Endodermal cell (in vitro differentiated cells): ENCODE measurements at regions not wholly inside any gene's neighbourhood (a gene's known extent, or its start where the extent isn't known, plus 50 kb on each side); places are given as distances from the start of the nearest gene placed in this dataset.

Source experiments
- DNase-seq: peaks from one replicate; pipeline ENCODE4 v3.0.0-alpha.2; 2017
- H3K27ac ChIP-seq: 2 replicates; pipeline ENCODE4 v1.5.1; 2013; ENCODE audit warnings: mild to moderate bottlenecking, low read depth, low read length, moderate library complexity
- H3K27me3 ChIP-seq: 2 replicates; pipeline ENCODE4 v1.6.1; 2013; ENCODE audit warnings: mild to moderate bottlenecking, low read length, moderate library complexity; ENCODE audit not compliant: insufficient read depth, control insufficient read depth, poor library complexity, severe bottlenecking
- H3K36me3 ChIP-seq: 2 replicates; pipeline ENCODE4 v1.7.0; 2013; ENCODE audit warnings: mild to moderate bottlenecking, low read length, moderate library complexity; ENCODE audit not compliant: control insufficient read depth, insufficient read depth
- H3K4me1 ChIP-seq: one replicate; pipeline ENCODE4 v1.7.0; 2013; ENCODE audit warnings: low read length; ENCODE audit not compliant: control insufficient read depth, insufficient read depth
- H3K4me3 ChIP-seq: 2 replicates; pipeline ENCODE4 v1.5.1; 2013; ENCODE audit warnings: mild to moderate bottlenecking, low read length, moderate library complexity
- H3K9ac ChIP-seq: 2 replicates; pipeline ENCODE4 v1.6.1; 2013; ENCODE audit warnings: mild to moderate bottlenecking, low read length, moderate library complexity; ENCODE audit not compliant: poor library complexity, severe bottlenecking; ENCODE audit errors: extremely low read depth
- H3K9me3 ChIP-seq: 2 replicates; pipeline ENCODE4 v1.6.1; 2013; ENCODE audit warnings: mild to moderate bottlenecking, low read length, moderate library complexity; ENCODE audit not compliant: control insufficient read depth
- H3K27ac Mint-ChIP-seq: 2 replicates; pipeline ENCODE4 v1.8.0; 2020; ENCODE audit warnings: mixed read lengths
- H3K27me3 Mint-ChIP-seq: 2 replicates; pipeline ENCODE4 v1.8.0; 2021; ENCODE audit warnings: mild to moderate bottlenecking, mixed read lengths; ENCODE audit not compliant: insufficient read depth
- H3K36me3 Mint-ChIP-seq: 2 replicates; pipeline ENCODE4 v1.8.0; 2020; ENCODE audit warnings: low read depth, mixed read lengths
- H3K4me1 Mint-ChIP-seq: 2 replicates; pipeline ENCODE4 v1.8.0; 2020; ENCODE audit warnings: mixed read lengths
- H3K4me3 Mint-ChIP-seq: 2 replicates; pipeline ENCODE4 v1.8.0; 2020; ENCODE audit warnings: mild to moderate bottlenecking, moderate library complexity, mixed read lengths
- H3K9me3 Mint-ChIP-seq: 2 replicates; pipeline ENCODE4 v1.8.0; 2020; ENCODE audit warnings: mild to moderate bottlenecking, mixed read lengths
- WGBS, 2 experiments: methylation state at CpG; one replicate each; pipeline versions ENCODE4 v1.1.5 to v1.1.7; 2013; ENCODE audit warnings: missing lambda C conversion rate in 2 of 2, mixed read lengths in 1 of 2; ENCODE audit not compliant: insufficient coverage in 1 of 2, insufficient read length in 1 of 2; 5-methylcytosine and 5-hydroxymethylcytosine counted together
- TF ChIP-seq, protein P1 (sequence below): fragments of 200-600 bp; sonication (generic); conservative IDR thresholded peaks from 2 replicates; pipeline ENCODE4 v1.5.0; 2021; ENCODE audit warnings: antibody characterized with exemption, mild to moderate bottlenecking

DNA sequence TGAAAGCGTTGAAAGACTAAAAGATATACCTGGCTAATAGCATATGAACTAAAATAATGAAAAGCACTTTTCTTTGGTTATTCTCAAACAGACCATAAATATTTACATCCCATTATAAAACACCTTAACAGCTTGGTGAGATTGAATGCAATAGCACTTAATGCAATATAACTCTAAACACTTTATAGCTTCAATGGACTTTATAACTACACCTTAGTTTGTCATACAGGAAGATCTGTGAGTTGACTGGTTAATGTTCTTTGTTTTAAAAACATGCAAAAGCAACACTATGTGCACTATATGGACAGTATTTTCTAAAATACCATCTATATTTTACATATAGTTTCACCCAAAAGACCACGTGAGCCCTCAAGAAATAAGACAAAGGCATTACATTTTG lies 353.3 kb upstream of the ACVR2A start:
- TF ChIP-seq, protein P1, sequence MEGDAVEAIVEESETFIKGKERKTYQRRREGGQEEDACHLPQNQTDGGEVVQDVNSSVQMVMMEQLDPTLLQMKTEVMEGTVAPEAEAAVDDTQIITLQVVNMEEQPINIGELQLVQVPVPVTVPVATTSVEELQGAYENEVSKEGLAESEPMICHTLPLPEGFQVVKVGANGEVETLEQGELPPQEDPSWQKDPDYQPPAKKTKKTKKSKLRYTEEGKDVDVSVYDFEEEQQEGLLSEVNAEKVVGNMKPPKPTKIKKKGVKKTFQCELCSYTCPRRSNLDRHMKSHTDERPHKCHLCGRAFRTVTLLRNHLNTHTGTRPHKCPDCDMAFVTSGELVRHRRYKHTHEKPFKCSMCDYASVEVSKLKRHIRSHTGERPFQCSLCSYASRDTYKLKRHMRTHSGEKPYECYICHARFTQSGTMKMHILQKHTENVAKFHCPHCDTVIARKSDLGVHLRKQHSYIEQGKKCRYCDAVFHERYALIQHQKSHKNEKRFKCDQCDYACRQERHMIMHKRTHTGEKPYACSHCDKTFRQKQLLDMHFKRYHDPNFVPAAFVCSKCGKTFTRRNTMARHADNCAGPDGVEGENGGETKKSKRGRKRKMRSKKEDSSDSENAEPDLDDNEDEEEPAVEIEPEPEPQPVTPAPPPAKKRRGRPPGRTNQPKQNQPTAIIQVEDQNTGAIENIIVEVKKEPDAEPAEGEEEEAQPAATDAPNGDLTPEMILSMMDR = no peak
- Histone ChIP-seq H3K27ac (no peak overlapping the region), H3K4me1 (peaks cover 13% of the 10 kb centered on the region), H3K9me3 (no peaks in the 10 kb centered on the region), H3K9ac (no peak overlapping the region), H3K4me3 (no peak overlapping the region), H3K27me3 (no peaks in the 10 kb centered on the region), H3K36me3 (no peaks in the 10 kb centered on the region)
- peaks cover 44% of the 10 kb centered on the region for H3K4me1 Mint-ChIP-seq
- WGBS, 2 experiments = 81 to 100% methylated on average over 1 to 2 of the region's 2 CpGs
- no peak overlapping the region for H3K27ac Mint-ChIP-seq
- no peaks in the 10 kb centered on the region for H3K36me3 Mint-ChIP-seq
- no peaks in the 10 kb centered on the region for H3K27me3 Mint-ChIP-seq
- no peak overlapping the region for H3K4me3 Mint-ChIP-seq
- DNase-seq = no peak
- H3K9me3 Mint-ChIP-seq = peaks cover 2% of the 10 kb centered on the region

DNA sequence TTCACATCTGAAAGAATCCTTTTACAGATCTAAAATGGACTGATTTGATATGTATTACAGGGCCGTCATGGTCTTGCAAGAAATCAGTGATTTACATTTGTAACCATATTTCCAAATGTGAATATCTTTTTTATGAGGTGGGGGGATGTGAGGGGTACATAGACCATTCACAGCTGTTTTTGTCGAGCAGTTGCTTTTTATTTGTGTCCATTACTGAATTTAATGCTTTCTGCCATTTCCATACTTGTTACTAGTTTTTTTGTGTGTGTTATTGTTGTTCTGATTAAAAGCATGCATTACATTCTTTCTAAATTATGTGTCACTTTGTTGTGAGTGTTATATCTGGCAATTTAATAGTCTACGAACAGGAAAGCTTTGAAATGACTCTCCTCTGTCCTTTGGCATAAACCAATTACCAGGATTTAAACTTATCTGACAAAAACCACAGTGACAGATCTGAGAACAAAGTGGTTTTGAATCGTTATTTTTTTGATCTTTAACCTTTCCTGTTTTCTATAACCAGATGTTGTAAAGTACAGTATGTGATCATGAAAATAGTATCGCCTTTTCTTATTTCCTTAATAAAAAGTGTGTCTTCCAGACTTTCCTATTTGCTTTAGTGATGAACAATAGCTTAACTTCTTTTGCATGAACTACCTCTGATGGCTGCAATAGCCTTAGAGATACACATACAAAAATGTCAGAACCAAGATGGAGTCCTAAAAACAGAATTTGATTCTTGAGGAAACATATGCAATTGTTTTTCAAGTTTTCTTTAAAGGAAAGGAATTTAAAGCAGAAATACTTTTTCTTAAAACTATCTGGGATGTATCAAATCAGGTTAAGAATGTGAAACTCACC lies 354.2 kb upstream of the ACVR2A start:
- no peaks in the 10 kb centered on the region for H3K36me3 ChIP-seq
- H3K4me1 Mint-ChIP-seq = peaks cover 53% of the 10 kb centered on the region
- no peak overlapping the region for H3K4me3 Mint-ChIP-seq
- DNase-seq = no peak
- H3K4me3 ChIP-seq = no peak overlapping the region
- no peak overlapping the region for H3K27ac Mint-ChIP-seq
- WGBS, 2 experiments = 71 to 100% methylated on average over 1 to 5 of the region's 5 CpGs
- TF ChIP-seq, protein P1 = no peak
- H3K9me3 ChIP-seq = no peaks in the 10 kb centered on the region
- H3K9me3 Mint-ChIP-seq = peaks cover 2% of the 10 kb centered on the region
- no peaks in the 10 kb centered on the region for H3K27me3 ChIP-seq
- no peak overlapping the region for H3K9ac ChIP-seq
- H3K4me1 ChIP-seq = peaks cover 17% of the 10 kb centered on the region
- no peak overlapping the region for H3K27ac ChIP-seq
- H3K27me3 Mint-ChIP-seq = no peaks in the 10 kb centered on the region
- H3K36me3 Mint-ChIP-seq = no peaks in the 10 kb centered on the region

DNA sequence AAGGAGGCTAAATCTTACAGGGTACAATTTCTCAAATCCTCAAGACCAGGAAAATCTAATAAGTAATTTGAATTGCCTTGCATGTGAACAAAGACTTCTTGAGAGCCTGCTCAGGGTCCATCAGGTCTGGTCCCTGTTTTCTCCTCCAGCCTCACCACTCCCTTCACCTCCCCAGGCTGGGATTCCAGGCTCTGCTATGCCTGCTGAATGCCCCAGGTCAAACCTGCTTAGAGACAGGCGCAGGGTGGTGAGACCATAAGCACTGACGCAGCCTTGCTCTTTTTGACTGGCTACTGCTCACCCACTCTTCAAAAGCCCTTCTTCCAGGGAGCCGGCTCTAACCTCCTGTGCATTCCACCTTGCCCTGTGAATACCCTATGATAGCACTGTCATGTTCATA lies 356.4 kb upstream of the ACVR2A start:
- H3K4me3 Mint-ChIP-seq = peak overlapping the region; percentile 12
- H3K4me1 Mint-ChIP-seq = peaks cover 62% of the 10 kb centered on the region
- no peaks in the 10 kb centered on the region for H3K27me3 Mint-ChIP-seq
- Histone ChIP-seq H3K9ac (peak overlapping the region; percentile 64), H3K4me3 (peak overlapping the region; percentile 18), H3K27ac (no peak overlapping the region), H3K4me1 (peaks cover 19% of the 10 kb centered on the region), H3K27me3 (no peaks in the 10 kb centered on the region), H3K36me3 (no peaks in the 10 kb centered on the region), H3K9me3 (no peaks in the 10 kb centered on the region)
- peak overlapping the region; percentile 95 for H3K27ac Mint-ChIP-seq
- no peaks in the 10 kb centered on the region for H3K36me3 Mint-ChIP-seq
- TF ChIP-seq, protein P1 = no peak
- no peak for DNase-seq
- 73 to 94% methylated on average over 2 to 3 of the region's 3 CpGs for WGBS, 2 experiments
- no peaks in the 10 kb centered on the region for H3K9me3 Mint-ChIP-seq
